ENCODE measurements at regions not wholly inside any gene's neighbourhood (a gene's known extent, or its start where the extent isn't known, plus 50 kb on each side); places are given as distances from the start of the nearest gene placed in this dataset.

GRCh38 chr5:143665866-143666265 is 146.1 kb upstream of the HMHB1 start:
- TF ChIP-seq CTCF (conservative IDR thresholded peaks at IDR 0.05; ENCODE audit: low read depth, low read length) (no peak), EZH2 (IDR thresholded peaks at IDR 0.05; ENCODE audit: borderline replicate concordance, low read depth, low read length, poor library complexity, severe bottlenecking) (no peak)
